H1 (cell line): ENCODE measurements at regions not wholly inside any gene's neighbourhood (a gene's known extent, or its start where the extent isn't known, plus 50 kb on each side); places are given as distances from the start of the nearest gene placed in this dataset.

Source experiments
- JUND ChIP-seq: IDR thresholded peaks from 2 replicates; pipeline ENCODE4 v1.6.1; 2011; ENCODE audit warnings: mild to moderate bottlenecking, improper control_type of control experiment, low read length
- KDM1A ChIP-seq: fragments of 200-600, 300-600 bp; sonication (generic); IDR thresholded peaks from 2 replicates; pipeline ENCODE4 v1.7.1; 2016; ENCODE audit warnings: mild to moderate bottlenecking, low read length, borderline replicate concordance
- NRF1 ChIP-seq: IDR thresholded peaks from 2 replicates; pipeline ENCODE4 v1.6.1; 2011; ENCODE audit warnings: mild to moderate bottlenecking, low read depth, low read length, improper control_type of control experiment
- RFX5 ChIP-seq: IDR thresholded peaks from 2 replicates; pipeline ENCODE4 v1.6.1; 2011; ENCODE audit warnings: low read depth, low read length, improper control_type of control experiment, borderline replicate concordance

- TF ChIP-seq NRF1 (no peak), KDM1A (no peak), JUND (no peak), RFX5 (no peak)
Observed at GRCh38 chr17:63308272-63308671, 137.8 kb downstream of the CYB561 start (continued).
